Natural killer cell (primary cell): ENCODE measurements at regions not wholly inside any gene's neighbourhood (a gene's known extent, or its start where the extent isn't known, plus 50 kb on each side); places are given as distances from the start of the nearest gene placed in this dataset.

Experiments
- ATAC-seq, 3 donors: fragments of 150-1000 bp in 2 of 3; fragments of 200-7000 bp in 1 of 3; cut with Tn5 transposase; 1 replicate in 1 of 3; 2 replicates in 2 of 3; pipeline ENCODE4 v1.10.0; 2021; ENCODE audit warnings: mild to moderate bottlenecking in 2 of 3, moderate library complexity in 2 of 3
- DNase-seq, 2 donors: peaks; one replicate each; pipeline versions ENCODE4 v3.0.0 to v3.0.0-alpha.2; 2013 to 2021; ENCODE audit warnings: mixed read lengths in 1 of 2
- H3K27ac ChIP-seq: one replicate; pipeline ENCODE4 v1.5.1; 2013; ENCODE audit warnings: mild to moderate bottlenecking, low read length
- H3K27me3 ChIP-seq: one replicate; pipeline ENCODE4 v1.6.1; 2013; ENCODE audit warnings: low read length; ENCODE audit not compliant: control insufficient read depth, insufficient read depth
- H3K36me3 ChIP-seq: one replicate; pipeline ENCODE4 v1.6.1; 2013; ENCODE audit warnings: low read length; ENCODE audit not compliant: control insufficient read depth, insufficient read depth
- H3K4me1 ChIP-seq: one replicate; pipeline ENCODE4 v1.6.1; 2013; ENCODE audit warnings: low read length; ENCODE audit not compliant: control insufficient read depth, insufficient read depth
- H3K4me3 ChIP-seq: one replicate; pipeline ENCODE4 v1.5.1; 2013; ENCODE audit warnings: low read length
- H3K9me3 ChIP-seq: one replicate; pipeline ENCODE4 v1.6.1; 2013; ENCODE audit warnings: low read length; ENCODE audit not compliant: control insufficient read depth, insufficient read depth
- H3K27ac Mint-ChIP-seq, 2 donors: one replicate each; pipeline ENCODE4 v1.8.0; 2022; ENCODE audit warnings: mild to moderate bottlenecking in 2 of 2, mixed read lengths in 2 of 2, moderate library complexity in 1 of 2
- H3K27me3 Mint-ChIP-seq, 2 donors: one replicate each; pipeline ENCODE4 v1.8.0; 2022; ENCODE audit warnings: low read depth in 2 of 2, mixed read lengths in 2 of 2
- H3K36me3 Mint-ChIP-seq: one replicate; pipeline ENCODE4 v1.8.0; 2022; ENCODE audit warnings: mixed read lengths
- H3K4me1 Mint-ChIP-seq, 2 donors: one replicate each; pipeline ENCODE4 v1.8.0; 2022; ENCODE audit warnings: mixed read lengths in 2 of 2
- H3K4me3 Mint-ChIP-seq: one replicate; pipeline ENCODE4 v1.8.0; 2022; ENCODE audit warnings: mild to moderate bottlenecking, moderate library complexity, mixed read lengths
- H3K9me3 Mint-ChIP-seq, 2 donors: one replicate each; pipeline ENCODE4 v1.8.0; 2022; ENCODE audit warnings: mixed read lengths in 2 of 2
- WGBS: methylation state at CpG from one replicate; pipeline ENCODE4 v1.1.7; 2013; ENCODE audit warnings: missing lambda C conversion rate; ENCODE audit not compliant: insufficient coverage; 5-methylcytosine and 5-hydroxymethylcytosine counted together
- intact Hi-C: fragments of 100-400 bp; cut with micrococcal nuclease; formaldehyde crosslinking; loops from one replicate; pipeline ENCODE4 v1.14.2; 2022
- TF ChIP-seq, protein P1 (sequence below): fragments of 200-600 bp; IDR thresholded peaks from one replicate; pipeline ENCODE4 v1.8.0; 2022; ENCODE audit warnings: antibody characterized with exemption

DNA sequence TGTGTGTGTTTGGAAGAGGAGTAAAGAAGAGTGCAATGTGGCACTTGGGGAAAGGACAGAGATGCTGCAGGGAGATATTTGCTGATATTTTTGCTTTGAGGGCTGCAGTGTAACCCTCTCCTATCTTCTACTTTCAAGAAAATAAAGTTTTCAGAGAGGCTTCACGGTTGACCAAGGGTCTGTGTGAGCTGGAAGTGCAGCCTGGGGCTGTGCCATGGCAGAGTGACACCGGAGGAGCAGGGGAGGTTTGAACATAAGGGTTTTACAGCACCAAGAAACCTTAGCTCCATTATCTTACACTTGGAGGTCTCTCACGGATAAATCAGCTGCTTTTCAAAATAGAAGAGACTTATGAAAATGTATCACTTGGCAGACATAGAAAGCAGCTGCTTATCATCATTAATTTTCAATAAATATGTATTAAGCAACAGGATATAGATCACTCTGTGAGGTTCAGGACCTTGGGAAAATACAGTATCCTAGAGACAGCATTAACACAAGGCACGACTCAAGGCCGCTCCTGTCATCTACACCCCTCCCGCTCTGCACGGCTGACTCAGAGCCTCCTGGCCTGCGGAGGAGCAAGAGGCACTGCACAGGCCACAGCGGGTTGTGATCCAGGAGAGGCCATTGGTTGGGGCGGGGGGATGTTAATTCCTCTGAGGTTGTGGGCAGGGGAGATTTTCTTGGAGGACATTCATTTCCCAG, 127.8 kb downstream of the COPS8 start:
- H3K4me3 Mint-ChIP-seq = no peak overlapping the region
- Histone ChIP-seq H3K27ac (no peak overlapping the region), H3K36me3 (no peaks in the 10 kb centered on the region), H3K4me1 (no peaks in the 10 kb centered on the region), H3K9me3 (no peaks in the 10 kb centered on the region), H3K27me3 (no peaks in the 10 kb centered on the region), H3K4me3 (no peak overlapping the region)
- intact Hi-C loops = no loop called here
- no peak overlapping the region for H3K27ac Mint-ChIP-seq
- peaks cover 0 to 6% of the 10 kb centered on the region in 2 donors for H3K27me3 Mint-ChIP-seq
- no peaks in the 10 kb centered on the region for H3K36me3 Mint-ChIP-seq
- DNase-seq = no peak
- 88% methylated on average over 9 of the region's 10 CpGs for WGBS
- TF ChIP-seq, protein P1, sequence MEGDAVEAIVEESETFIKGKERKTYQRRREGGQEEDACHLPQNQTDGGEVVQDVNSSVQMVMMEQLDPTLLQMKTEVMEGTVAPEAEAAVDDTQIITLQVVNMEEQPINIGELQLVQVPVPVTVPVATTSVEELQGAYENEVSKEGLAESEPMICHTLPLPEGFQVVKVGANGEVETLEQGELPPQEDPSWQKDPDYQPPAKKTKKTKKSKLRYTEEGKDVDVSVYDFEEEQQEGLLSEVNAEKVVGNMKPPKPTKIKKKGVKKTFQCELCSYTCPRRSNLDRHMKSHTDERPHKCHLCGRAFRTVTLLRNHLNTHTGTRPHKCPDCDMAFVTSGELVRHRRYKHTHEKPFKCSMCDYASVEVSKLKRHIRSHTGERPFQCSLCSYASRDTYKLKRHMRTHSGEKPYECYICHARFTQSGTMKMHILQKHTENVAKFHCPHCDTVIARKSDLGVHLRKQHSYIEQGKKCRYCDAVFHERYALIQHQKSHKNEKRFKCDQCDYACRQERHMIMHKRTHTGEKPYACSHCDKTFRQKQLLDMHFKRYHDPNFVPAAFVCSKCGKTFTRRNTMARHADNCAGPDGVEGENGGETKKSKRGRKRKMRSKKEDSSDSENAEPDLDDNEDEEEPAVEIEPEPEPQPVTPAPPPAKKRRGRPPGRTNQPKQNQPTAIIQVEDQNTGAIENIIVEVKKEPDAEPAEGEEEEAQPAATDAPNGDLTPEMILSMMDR = no peak
- ATAC-seq = no peak
- no peaks in the 10 kb centered on the region for H3K9me3 Mint-ChIP-seq
- H3K4me1 Mint-ChIP-seq = no peaks in the 10 kb centered on the region

DNA sequence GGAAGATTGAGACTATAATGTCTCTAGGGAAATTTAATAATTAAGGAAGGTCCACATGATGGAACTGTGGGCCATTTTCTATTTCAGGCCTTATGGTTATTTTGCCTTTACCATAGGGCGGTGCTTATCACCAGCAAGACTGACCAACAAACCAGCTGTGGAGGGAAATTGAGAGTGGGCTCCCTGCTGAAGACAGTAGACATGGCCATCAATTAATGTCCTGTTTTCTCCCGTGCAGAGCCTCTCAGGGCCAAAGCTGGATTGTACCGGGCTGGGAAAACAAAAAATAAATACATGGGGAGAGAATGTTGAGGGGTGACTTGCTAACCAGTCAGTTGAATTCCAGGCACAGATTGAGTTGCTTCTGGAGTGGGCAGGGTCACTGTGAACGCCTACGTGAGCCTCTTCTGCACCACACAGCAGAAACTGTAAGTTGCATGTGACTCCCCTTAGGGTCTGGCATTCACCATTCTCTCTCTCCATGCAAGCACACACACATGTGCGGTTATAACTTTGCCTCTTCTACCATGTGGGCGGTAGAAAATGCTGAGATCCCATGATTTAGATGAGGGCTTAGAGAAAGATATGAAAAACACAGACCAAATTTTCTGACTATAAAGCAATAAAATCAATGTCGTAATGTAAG, 128.5 kb downstream of the COPS8 start:
- TF ChIP-seq, protein P1 = no peak
- Histone ChIP-seq H3K4me1 (no peaks in the 10 kb centered on the region), H3K27me3 (no peaks in the 10 kb centered on the region), H3K36me3 (no peaks in the 10 kb centered on the region), H3K27ac (no peak overlapping the region), H3K9me3 (no peaks in the 10 kb centered on the region), H3K4me3 (no peak overlapping the region)
- no peak overlapping the region for H3K4me3 Mint-ChIP-seq
- no peaks in the 10 kb centered on the region for H3K9me3 Mint-ChIP-seq
- H3K27ac Mint-ChIP-seq = no peak overlapping the region
- H3K27me3 Mint-ChIP-seq = peaks cover 0 to 8% of the 10 kb centered on the region in 2 donors
- no peak for ATAC-seq
- no peak for DNase-seq
- 93% methylated on average over 6 of the region's 8 CpGs for WGBS
- no peaks in the 10 kb centered on the region for H3K36me3 Mint-ChIP-seq
- intact Hi-C loops = no loop called here
- H3K4me1 Mint-ChIP-seq = no peaks in the 10 kb centered on the region

DNA sequence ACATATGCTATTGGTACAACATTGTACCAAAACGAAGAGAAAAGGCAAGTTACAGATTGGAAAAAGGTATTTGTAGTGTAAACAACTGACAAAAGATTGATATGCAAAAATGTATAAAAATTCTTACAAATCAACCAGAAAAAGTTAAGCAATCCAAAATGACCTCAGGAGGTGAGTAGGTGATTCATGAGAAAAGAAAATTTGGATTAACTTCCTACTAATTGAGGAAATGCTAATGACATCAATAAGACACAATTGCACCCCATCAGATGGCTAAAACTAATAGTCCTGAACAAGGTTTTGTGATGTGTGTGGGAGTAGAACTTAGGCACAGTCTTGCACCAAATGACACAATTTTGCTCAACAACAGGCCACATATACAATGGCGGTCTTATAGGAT, 129.3 kb downstream of the COPS8 start:
- no peak for ATAC-seq
- intact Hi-C loops = no loop called here
- no CpG with 5 or more reads among the region's 2 CpGs for WGBS
- Histone ChIP-seq H3K36me3 (no peaks in the 10 kb centered on the region), H3K27ac (no peak overlapping the region), H3K9me3 (no peaks in the 10 kb centered on the region), H3K4me1 (no peaks in the 10 kb centered on the region), H3K27me3 (no peaks in the 10 kb centered on the region), H3K4me3 (no peak overlapping the region)
- no peaks in the 10 kb centered on the region for H3K9me3 Mint-ChIP-seq
- no peaks in the 10 kb centered on the region for H3K36me3 Mint-ChIP-seq
- peaks cover 1 to 11% of the 10 kb centered on the region in 2 donors for H3K27me3 Mint-ChIP-seq
- DNase-seq = no peak
- TF ChIP-seq, protein P1 = no peak
- no peak overlapping the region for H3K27ac Mint-ChIP-seq
- H3K4me3 Mint-ChIP-seq = no peak overlapping the region
- H3K4me1 Mint-ChIP-seq = no peaks in the 10 kb centered on the region
